GM18873 (cell line): ENCODE measurements at regions not wholly inside any gene's neighbourhood (a gene's known extent, or its start where the extent isn't known, plus 50 kb on each side); places are given as distances from the start of the nearest gene placed in this dataset.
"Not testable (repeated sequence)": the region's sequence is repeated elsewhere in the genome, so short reads cannot be mapped to it uniquely, and the experiment has no call there.

Experiments
- ATAC-seq: cut with Tn5 transposase; IDR thresholded peaks from one replicate; pipeline ENCODE4 v1.9.1; 2021; ENCODE audit warnings: mild to moderate bottlenecking, moderate library complexity, moderate number of reproducible peaks; ENCODE audit not compliant: unreplicated experiment, low FRiP score

DNA sequence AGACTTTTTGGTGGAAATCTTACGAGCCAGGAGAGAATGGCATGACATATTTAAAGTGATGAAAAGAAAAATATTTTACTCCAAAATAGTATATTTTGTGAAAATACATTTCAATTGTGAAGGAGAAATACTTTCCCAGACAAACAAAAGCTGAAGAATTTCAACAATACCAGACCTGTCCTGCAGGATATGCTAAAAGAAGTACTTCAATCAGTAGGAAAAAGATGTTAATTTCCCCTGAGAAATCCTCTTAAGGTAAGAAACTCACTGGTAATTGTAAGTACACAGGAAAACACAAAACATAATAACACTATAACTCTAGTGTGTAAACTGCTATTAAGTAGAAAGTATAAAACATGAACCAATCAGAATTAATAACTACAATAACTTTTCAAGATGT, 341.8 kb upstream of the GJE1 start:
- ATAC-seq, result no peak

DNA sequence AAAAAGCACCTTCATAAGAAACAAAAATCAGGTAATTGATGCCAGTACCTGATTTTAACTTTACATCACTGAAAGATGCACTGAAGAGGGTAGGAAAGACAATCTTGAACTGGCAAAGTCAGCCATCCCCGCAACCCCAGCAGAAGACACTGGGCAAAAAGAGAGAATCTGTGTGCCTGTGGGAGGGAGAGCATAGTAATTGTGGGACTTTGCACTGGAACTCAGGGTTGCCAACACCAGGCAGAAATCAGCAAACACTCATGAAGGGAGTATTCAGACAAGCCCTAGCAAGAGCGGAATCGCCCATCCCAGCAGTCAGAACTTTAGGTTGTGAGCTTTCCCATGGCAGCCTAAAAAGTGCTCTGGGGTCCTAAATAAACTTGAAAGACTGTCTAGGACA, 344.6 kb upstream of the GJE1 start:
- no peak for ATAC-seq

DNA sequence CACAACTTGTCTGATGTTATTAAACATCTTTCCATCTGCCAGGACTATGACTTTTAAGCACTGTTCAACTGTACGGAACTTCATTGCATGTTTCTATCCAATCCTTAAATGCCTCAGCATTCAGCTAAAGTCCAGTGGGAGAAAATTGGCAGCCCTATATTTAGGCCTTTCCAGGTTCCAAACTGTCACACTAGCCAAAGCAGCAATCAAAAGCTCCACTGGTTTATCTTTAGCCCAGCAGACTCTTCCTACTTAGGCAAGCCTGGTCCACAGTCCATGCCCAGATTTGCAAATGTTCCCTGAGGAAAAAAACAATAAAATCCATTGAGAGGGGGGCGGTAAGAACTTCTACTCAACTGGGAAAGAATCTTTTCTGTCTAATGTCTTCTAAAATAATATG, 349.1 kb upstream of the GJE1 start:
- ATAC-seq, result no peak

DNA sequence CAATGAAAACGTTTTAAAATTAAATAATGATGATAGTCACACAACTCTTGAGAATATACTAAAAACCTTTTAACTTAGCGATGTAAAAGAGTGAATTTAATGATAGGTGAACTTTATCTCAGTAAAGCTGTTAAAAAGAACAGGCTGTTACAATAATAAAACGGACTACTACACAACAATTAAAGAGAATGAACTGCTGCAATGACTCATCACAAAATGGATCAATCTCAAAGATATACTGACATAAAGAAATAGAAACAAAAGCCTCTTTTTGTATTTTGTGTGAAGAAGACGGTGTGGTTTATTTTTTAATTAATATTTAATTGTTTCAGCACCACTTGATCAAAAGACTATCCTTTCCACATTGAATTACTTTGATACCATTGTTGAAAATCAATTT, 352.4 kb upstream of the GJE1 start:
- no peak for ATAC-seq

DNA sequence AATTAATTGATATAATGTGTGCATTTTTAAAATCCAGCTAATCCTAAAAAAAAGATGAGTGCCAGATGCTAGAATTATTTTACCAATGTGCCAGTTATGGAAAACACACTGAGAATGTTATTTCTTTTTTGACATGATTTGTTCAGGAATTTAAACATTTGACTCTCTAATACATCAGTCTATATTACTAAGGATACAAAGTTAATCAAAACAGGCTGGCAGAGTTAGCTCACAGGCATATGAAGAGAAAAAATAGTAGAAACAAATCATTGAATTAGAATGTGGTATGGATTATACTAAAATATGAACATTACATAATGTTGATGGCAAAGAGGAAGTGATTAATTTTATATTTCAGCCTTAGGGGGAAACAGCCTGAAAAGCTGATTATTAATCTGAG, 368.3 kb upstream of the GJE1 start:
- ATAC-seq, result no peak

DNA sequence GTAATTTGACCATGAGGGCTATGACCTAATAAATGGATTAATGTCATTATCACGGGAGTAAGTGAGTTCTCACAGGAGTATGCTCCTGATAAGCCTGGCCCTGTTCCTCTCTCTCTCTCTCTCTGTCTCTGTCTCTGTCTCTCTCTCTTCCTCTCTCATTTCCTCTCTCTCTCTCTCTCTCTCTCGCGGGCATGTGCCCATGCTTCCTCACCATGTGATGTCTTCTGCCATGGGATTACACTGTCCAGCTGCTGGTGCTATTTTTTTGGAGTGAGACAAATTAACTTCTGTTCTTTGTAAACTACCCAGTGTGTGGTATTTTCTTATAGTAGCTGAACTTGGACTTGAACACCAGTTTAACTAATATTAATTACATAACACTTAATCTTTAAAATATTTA, 374.3 kb upstream of the GJE1 start:
- ATAC-seq, result no peak

DNA sequence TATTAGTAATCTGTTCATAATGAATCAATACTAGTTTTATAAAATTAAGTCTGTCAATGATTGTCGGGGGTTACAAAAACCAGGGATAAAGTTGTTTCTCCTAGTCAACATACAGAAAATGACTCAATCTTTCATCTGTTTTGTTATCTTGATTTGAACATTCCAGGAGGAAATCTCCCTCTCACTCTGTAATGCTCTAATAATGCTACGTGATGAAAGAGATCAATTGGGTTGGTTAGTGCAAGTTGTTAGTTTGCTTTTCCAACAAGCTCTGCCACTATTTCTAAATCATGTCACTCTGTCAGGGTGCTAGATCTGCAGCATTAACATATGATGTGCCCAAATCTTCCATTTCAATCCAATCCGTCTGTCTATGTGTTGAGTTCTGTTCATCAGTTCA, 379.5 kb upstream of the GJE1 start:
- no peak for ATAC-seq

DNA sequence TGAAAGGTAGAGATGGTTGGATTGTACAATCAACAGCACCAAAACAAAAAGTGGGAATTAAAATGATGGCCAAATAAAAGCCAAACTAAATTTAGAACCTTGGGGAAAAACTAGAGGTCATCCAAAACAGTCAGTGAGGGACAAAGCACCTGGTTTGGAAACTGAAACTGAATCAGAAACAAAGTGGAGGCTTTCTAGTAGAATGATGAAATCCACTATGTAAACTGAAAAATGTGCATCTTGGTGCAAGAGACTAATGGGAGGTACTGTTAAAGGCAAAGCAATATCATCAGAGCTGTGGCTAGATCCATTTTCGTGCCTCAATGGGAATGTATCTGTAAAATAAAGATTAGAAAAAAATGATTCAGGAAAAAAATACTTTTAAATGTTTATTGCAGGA, 380.0 kb upstream of the GJE1 start:
- no peak for ATAC-seq

DNA sequence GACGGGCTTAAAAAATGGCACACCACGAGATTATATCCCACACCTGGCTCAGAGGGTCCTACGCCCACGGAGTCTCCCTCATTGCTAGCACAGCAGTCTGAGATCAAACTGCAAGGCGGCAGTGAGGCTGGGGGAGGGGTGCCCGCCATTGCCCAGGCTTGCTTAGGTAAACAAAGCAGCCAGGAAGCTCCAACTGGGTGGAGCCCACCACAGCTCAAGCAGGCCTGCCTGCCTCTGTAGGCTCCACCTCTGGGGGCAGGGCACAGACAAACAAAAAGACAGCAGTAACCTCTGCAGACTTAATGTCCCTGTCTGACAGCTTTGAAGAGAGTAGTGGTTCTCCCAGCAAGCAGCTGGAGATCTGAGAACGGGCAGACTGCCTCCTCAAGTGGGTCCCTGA, 386.4 kb upstream of the GJE1 start:
- ATAC-seq, result not testable (repeated sequence)

DNA sequence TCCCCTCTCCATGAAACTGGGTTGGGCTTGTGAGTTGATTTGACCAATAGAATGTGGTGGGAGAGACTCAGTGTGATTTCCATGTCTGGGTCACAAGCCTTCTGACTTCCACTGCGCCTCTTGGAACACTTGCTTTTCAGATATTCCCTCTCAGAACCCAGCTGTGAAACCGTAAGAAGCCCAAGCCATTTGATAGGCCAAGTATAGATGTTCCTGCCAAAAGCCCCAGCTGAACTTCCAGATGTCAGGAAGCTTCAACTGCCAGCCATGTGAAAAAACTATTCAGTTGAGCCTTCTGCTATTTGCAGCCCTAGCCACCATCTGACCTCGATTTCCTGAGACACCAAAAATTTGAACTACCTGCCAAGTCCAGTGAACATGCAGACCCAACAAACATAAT, 387.8 kb upstream of the GJE1 start:
- ATAC-seq, result no peak

DNA sequence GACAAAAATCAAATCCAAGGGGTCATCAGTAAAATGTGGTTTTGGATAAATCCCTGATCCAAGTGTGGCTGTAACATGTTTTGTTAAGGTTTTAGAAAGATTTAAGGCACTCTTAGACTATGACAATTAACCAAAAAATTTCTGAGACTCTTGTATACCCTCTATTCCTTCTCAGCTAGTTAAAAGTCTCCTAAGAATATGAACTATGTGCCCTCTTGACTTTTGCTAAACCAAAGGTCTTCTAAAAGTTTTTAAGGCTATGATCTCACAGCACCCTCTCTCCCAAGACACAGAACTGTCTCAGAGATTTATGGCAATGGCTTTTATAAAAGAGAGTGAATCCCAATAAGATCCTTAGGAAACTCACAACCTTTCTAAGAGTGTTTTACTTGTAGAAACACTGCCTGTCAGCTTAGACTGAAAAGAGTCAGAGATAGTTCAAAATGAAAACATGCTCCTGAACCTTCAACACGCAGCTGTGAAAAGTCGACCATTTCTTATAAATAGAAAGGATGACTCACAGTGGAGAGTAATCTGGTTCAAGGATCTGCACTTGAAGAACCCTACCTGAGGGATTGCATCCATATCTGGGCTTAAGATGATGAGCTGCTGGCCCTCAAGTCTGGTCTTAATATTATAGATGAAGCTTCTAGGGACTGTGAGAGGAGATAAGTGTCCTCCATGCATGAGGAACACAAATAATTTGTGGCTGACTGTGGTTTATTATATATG, 388.4 kb upstream of the GJE1 start:
- no peak for ATAC-seq

DNA sequence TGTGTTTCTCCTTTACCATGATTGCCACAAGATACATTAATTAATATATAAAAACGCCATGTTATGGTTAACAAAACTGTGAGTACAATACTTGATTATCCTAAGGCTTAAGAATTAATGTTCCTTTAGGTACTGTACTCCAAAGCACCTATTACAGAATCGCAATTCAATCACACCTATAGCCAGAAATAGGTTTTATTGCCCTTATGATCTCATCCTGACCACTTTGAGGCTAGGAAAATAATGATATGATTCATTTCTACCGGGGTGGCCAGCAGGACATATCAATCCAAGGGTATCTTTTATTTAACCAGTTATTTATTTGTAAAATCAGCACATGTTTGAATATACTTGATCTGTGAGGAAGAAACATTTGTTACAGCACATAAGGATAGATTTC, 396.6 kb upstream of the GJE1 start:
- ATAC-seq, result no peak

DNA sequence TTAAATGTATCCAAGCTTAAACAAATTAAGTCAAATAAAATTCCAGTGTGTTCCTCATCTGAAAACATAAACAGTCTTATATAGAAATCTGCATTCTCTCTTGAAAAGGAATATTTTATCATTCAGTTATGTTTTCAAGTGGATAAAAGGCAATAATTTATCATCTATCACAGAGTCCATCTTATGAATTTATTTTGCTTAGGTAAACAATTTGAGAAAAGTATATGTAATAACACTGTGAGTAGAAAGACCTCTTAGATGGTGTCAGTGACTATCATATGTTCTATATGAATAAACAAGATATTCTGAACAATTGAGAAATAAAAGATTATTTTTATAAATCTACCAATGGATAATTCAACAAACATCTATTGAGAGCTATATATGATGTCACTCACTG, 397.6 kb upstream of the GJE1 start:
- ATAC-seq, result no peak

DNA sequence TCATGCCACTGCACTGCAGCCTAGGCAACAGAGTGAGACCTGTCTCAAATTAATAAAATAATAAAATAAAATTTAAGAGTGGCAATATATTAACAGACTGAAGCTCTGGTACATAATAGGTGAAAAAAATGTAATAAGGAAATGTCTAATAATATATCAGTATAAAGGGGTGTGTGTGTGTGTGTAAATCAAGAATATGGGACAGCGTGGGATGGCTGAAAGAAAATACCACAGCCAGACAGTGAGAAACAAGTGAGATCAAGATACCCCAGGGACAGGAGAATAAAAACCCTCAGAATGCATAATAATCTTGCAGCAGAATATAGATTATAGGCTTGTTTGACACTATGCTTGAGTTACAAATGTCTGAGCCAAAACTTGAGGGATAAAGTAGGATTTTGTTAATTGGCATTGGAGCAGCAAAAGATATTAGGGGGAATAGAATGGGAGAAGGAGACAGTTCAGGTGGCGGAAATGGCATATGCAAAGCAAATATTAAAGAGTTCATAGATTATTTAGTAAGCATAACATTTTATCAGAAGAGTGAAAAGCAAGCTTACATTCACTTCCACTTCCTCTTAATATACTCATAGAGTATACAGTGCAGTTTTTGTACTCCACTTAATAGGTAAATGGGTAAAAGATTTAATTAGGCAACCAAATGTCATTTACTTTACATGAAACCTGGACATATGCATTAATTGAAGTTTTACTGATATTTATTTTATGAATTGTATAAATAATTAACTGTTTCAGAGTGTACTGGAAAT, 398.5 kb upstream of the GJE1 start:
- ATAC-seq, result no peak

DNA sequence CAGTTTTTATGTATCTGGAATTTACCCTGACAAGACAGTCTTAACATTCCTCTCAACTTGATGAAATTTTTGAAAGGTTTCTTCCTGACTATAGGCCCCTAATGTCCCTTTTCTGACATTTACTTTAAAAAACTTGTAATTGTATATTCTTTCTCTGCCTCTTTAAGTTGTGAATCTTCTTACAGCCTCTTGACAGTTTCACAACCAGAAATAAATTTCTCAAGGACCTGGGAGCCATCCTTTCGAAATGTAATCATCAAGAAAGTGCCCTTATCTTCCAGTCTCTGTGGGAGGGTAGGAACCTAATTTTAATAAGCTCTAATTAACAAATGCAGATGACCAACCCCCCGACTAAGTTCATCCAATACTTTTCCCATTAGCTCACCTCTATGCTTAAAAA, 403.6 kb upstream of the GJE1 start:
- no peak for ATAC-seq

DNA sequence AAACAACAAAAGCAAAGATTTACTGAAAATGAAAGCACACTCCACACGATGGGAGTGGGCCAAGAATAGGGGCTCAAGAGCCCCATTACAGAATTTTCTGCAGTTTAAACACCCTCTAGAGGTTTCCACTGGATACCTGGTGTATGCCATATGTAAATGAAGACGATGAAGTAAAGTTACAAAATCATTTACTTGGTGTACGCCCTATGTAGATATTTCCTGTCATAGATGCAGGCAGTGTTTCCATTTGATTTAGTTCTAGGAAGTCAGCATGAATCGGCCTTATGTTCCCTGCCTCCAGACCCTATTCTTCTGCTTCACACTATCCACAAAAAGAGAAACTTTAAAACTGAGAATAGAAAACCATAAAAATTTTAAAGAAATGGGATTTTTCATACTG, 404.4 kb upstream of the GJE1 start:
- ATAC-seq, result no peak

DNA sequence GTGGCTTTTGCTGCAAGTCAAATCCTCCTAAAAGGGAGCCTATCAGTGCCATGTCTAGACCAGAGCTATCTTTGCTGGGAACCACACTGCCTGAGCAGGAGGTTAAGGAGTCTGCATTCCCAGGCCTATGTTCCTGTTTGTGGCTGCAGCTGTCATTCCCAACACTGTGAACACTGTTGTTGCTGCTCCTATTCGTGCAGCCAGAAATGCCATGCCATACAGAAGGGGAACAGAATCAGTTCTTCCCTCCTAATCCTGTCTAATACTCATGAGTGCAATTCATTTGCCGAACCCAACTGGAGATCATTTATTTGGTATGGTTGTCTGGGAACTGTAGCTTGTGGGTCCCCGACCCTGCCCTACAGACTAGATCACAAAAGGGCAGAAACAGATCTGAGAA, 406.5 kb upstream of the GJE1 start:
- ATAC-seq, result no peak

DNA sequence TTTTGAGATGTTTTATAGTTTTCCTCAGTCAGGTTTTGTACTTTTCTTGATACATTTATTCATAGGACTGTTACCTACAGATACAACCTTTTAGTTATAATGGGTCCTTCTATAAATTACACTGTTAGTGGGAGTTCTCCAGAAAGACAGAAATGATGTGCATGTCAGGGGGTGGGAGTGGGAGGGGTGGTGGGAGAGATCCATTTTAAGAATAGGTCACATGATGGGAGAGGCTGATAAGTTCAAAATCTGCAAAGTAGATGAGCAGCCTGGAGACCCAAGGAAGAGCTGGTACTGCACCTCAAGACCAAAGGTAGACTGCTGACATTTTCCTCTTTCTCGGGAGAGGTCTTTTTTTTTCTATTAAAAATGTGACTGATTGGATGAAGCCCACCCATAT, 408.0 kb upstream of the GJE1 start:
- no peak for ATAC-seq

DNA sequence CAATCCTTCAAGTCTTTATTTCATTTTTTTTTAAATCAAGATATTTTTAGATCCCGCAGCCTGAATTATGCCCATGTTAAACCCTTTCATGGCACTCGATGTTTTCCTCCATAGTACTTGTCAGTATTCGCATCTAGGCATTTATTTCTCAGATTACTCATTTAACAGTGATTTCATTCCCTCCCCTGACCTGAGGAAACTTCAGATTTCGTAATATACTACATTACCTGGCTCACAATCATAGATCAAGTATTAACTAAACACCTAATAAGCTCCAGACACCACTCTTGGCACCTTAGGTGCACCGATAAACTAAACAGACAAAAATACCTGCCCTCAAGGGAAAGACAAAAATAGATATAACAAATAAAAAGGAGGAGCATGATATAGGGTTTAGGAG, 413.2 kb upstream of the GJE1 start:
- no peak for ATAC-seq

DNA sequence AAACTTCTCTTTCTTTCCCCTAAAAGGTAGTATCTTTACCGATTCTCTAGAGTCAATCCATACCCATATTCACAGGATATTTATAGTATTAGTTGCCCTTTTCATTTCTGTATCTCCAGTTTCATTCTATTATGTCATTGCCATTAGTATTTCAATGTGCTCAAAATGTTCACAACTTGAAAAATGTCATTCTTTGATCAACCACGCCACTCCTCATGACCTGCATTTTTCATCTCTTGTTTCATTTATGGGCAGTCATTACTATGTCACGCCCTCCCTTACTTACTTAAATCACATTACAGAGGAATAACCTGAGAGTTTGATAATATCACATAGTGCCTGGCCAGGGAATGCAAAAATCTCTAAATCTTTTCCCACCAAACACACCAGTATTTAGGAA, 427.3 kb upstream of the GJE1 start:
- ATAC-seq, result no peak

DNA sequence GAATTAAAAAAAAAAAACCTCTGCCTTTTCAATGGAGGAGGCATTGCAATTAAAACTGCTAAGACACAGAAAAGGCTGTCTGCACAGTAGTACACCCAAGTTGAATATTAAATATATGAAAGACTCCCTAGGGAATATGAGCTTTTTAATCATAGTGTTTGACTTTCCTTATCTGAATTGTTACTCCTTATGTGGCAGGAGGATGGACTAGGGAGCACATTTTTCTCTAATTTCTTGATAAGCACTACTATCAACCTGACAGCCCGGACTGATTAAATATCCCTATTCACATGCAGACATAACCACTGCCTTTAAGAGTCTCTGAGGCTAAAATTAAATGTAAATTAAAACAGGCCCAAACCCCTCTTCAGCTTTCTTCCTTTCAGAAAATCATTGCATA, 428.6 kb upstream of the GJE1 start:
- no peak for ATAC-seq

DNA sequence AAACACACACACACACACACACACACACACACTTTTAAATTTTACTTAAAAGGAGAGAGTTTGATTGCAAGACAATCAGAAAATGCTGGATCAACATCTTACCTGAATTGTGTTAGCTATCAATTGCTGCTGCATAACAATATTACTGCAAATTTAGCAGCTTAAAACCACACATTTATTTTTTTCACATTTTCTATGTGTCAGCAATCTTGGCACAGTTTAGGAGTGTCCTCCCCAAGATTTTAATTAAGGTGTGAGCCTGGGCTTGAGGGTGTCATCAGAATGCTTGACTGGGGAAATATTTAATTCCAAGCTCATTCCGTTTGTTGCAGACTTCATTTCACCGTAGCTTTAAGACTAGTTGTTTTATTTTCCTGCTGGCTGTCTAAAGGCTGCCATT, 431.0 kb upstream of the GJE1 start:
- ATAC-seq, result no peak
